Urinary bladder (tissue), 3 donors: ENCODE measurements at regions not wholly inside any gene's neighbourhood (a gene's known extent, or its start where the extent isn't known, plus 50 kb on each side); places are given as distances from the start of the nearest gene placed in this dataset.

Experiments used
- DNase-seq: peaks from one replicate; pipeline ENCODE4 v3.0.0-alpha.2; 2015; ENCODE audit errors: extremely low spot score
- H3K27ac ChIP-seq: one replicate; pipeline ENCODE4 v1.5.1; 2013; ENCODE audit warnings: low read depth, mild to moderate bottlenecking, moderate library complexity
- H3K36me3 ChIP-seq: one replicate; pipeline ENCODE4 v1.6.1; 2013; ENCODE audit warnings: mild to moderate bottlenecking, moderate library complexity; ENCODE audit not compliant: insufficient read depth
- H3K4me1 ChIP-seq: one replicate; pipeline ENCODE4 v1.6.1; 2013; ENCODE audit warnings: mild to moderate bottlenecking, moderate library complexity; ENCODE audit not compliant: insufficient read depth
- H3K4me3 ChIP-seq: one replicate; pipeline ENCODE4 v1.5.1; 2013; ENCODE audit warnings: low read depth, low read length
- WGBS: extraction: QIAGEN DNeasy Blood & Tissue Kit; methylation state at CpG from one replicate; pipeline ENCODE4 v1.1.7; 2013; 5-methylcytosine and 5-hydroxymethylcytosine counted together
- donor health status: healthy with polysubstance abuse.
- donor health status: healthy.

DNA sequence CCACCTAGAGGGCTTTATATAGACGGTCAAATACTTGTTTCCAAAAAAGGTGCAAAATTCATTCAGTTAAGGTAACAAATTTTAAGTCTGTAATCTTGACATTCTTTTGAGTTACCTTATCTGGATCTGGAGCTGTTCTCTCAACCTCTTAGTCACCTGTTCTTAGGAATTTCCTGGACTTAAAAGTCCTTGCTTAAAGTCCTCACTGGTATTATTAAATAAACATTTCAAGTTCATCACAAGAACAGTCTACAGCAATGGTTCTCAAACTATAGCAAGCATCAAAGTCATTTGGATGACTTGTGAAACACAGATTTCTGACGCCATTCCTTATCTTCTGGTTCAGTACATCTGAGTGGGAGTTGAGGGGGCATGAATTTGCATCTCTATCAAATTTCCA is 122.9 kb upstream of the GOLIM4 start:
- H3K4me3 ChIP-seq: no peak overlapping the region
- WGBS: 87% methylated on average over 2 of the region's 2 CpGs
- no peak overlapping the region for H3K27ac ChIP-seq
- no peak for DNase-seq
- H3K4me1 ChIP-seq: no peaks in the 10 kb centered on the region
- no peaks in the 10 kb centered on the region for H3K36me3 ChIP-seq

DNA sequence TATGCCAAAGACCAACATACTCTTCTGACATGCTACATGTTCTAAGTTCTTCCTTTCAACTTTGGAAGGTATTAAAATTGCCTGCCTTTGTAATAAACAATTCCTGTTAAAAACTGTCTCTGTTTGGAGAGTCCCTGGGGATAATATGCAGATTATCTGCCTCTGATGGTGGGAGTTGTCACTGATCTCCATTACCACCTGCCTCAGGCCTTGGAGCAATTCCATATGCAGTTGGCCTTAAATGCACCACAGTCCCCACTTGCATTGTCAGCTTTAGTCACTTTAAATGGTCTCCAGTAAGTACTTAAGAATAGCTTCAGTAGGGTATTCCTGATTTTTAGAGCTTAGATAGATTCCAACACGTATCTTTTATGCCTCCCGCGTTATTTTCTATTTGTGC is 121.1 kb upstream of the GOLIM4 start:
- Histone ChIP-seq H3K27ac (no peak overlapping the region), H3K36me3 (no peaks in the 10 kb centered on the region), H3K4me3 (no peak overlapping the region), H3K4me1 (no peaks in the 10 kb centered on the region)
- no peak for DNase-seq
- 95% methylated on average over 3 of the region's 3 CpGs for WGBS

DNA sequence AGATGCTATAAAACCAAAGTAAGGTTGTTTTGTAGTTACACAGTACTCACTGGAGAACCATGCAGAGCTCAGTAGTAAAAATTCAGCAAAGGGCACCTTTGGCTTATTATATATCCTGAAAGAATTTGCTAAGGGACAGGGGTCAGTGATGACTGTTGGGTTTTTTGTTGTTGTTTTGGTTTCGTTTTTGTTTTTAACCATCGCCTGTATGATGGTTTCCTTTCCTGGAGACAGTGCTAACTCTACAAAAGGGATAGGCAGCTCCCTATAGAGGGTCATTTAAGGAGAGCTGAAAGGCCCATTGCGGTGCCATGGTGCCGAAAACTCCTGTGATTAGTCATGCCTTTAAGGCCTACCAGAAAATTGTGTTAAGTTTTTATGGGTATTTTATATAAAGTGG is 118.2 kb upstream of the GOLIM4 start:
- Histone ChIP-seq H3K36me3 (no peaks in the 10 kb centered on the region), H3K27ac (no peak overlapping the region), H3K4me3 (no peak overlapping the region), H3K4me1 (no peaks in the 10 kb centered on the region)
- DNase-seq: no peak
- 82% methylated on average over 4 of the region's 4 CpGs for WGBS

DNA sequence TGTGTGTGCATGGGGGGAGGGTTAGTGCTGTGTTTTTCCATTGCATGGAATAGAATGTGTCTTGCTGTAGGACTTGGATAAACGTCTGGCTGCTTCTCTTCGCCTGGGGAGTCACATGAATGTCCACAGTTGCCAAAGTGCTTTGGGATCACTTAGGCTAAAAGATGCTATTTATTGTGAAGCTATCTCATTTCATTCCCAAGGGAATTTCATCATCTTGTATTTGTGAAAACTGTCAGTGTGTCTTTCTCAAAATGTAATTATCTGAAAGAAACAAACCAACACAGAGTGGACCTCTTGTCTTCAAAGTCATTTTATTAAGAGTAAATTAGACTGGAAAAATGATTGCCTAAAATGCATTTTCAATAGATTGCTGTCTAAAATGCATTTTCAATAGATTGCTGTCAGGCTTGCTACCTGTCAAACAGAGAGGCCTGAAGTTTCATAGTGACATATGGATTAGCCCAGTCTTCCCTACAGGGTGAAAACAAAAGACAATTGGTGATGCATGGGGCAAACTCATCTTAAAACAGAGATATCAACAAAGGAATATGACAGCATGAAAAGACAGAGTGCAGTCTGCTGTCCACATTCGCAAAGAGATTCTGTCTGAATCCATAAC is 117.1 kb upstream of the GOLIM4 start:
- no peak for DNase-seq
- no peak overlapping the region for H3K27ac ChIP-seq
- H3K36me3 ChIP-seq: no peaks in the 10 kb centered on the region
- H3K4me3 ChIP-seq: no peak overlapping the region
- no peaks in the 10 kb centered on the region for H3K4me1 ChIP-seq
- 57% methylated on average over 3 of the region's 3 CpGs for WGBS

DNA sequence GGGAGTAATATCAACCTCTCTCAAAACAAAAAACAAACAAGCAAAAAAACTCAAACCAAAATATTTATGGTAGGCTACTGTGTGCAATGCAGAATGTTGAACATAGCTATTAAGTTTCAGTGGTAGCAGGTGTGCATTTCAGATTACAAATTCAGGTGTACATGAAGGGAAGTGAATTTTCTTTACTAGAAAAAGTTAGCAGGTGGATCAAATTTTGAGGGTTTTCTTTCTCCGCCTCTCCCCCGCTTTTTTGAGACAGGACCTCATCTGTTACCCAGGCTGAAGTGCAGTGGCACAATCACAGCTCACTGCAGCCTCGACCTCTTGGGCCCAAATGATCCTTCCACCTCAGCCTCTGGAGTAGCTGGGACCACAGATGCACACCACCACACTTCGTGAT is 109.7 kb upstream of the GOLIM4 start:
- H3K4me1 ChIP-seq: no peaks in the 10 kb centered on the region
- H3K36me3 ChIP-seq: no peaks in the 10 kb centered on the region
- DNase-seq: no peak
- no peak overlapping the region for H3K27ac ChIP-seq
- WGBS: 97% methylated on average over 4 of the region's 4 CpGs
- no peak overlapping the region for H3K4me3 ChIP-seq

DNA sequence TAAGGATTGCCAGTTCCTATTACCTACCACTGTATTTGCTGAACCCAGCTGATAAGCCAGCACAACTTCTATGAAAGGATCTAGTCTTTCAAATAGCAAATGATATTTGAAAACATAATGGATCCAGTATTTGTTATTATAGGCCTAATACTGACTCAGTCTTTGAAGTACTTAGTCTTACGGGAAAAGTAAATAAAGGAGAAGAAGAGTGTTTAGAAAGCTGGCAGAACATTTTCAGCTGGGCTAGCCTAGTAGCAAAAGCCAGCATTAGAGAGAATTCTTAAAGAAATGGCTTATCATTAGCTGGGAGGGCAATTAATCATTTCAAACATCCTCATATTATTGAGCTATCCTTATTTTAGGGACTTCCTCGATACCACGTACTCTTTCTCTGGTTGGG is 101.4 kb upstream of the GOLIM4 start:
- no peak overlapping the region for H3K27ac ChIP-seq
- WGBS: 66% methylated on average over 3 of the region's 3 CpGs
- H3K36me3 ChIP-seq: no peaks in the 10 kb centered on the region
- DNase-seq: no peak
- H3K4me3 ChIP-seq: no peak overlapping the region
- no peaks in the 10 kb centered on the region for H3K4me1 ChIP-seq

DNA sequence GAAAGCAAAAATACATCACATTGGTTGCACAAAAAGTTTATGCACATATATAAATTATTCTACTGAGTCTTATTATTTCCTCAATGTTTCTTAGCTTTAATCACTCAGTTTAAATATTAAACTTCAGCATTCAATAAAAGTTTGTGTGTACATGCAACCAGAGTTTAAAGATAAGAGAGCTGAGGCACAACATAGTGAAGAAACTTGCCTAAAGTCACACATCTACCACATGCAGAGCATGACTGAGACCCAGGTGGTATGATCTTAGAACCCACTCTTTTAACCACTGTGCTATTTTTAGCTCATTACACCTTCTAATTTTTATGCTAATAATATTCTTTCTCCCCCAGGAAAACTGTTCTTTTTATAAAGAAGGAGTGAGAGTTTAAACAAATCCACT is 96.1 kb upstream of the GOLIM4 start:
- Histone ChIP-seq H3K4me3 (no peak overlapping the region), H3K27ac (no peak overlapping the region), H3K36me3 (no peaks in the 10 kb centered on the region), H3K4me1 (no peaks in the 10 kb centered on the region)
- DNase-seq: no peak

DNA sequence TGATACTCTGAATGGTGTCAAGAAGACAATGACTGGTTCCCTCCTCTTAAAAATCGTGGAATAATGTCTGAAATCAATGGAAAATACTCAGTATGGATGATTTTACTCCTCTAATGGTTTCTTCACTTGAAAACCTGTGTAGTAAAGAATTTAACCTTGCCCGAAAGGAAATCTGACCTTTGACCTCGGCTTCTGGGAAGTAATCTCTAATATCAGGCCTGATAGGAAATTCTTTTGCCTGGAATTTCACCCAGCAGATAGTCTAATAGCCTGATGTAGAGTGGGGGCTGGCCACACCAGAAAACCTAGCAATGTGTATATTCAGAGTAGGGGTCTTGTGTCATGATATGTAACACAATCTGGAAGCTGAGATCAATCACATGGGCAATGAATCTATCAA is 91.5 kb upstream of the GOLIM4 start:
- Histone ChIP-seq H3K27ac (no peak overlapping the region), H3K4me1 (no peaks in the 10 kb centered on the region), H3K4me3 (no peak overlapping the region), H3K36me3 (no peaks in the 10 kb centered on the region)
- DNase-seq: no peak
- 79% methylated on average over 3 of the region's 3 CpGs for WGBS

DNA sequence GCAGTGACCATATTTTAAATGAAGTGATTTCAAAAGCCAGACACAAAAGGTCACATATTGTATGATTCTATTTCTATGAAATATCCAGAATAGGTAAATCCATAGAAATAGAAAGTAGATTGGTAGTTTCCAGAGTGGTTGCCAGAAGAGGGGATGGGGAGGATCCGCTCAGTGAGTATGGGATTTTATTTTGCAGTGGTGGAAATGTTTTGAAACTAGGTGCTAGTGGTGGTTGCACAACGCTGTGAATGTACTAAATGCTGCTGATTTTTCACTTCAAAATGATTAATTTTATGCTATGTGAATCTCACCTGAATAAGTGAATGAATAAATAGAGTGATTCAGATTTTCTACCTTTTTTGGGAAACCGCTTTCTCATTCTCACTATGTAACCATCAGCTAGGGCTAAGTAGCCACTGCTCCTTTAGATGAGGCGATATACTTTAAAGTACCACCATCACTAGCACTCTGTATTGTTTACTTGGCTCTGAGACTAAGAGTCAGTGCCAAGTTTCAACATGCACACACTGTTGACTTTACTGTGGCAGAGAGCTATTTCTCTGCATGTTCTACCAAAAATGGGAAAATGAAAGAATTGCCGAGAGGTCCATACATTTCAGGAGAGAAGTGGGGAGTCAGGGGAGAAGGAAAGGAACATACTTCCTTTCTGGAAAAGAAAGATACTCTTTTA is 90.7 kb upstream of the GOLIM4 start:
- H3K27ac ChIP-seq: no peak overlapping the region
- 74% methylated on average over 5 of the region's 5 CpGs for WGBS
- no peaks in the 10 kb centered on the region for H3K4me1 ChIP-seq
- H3K36me3 ChIP-seq: no peaks in the 10 kb centered on the region
- no peak overlapping the region for H3K4me3 ChIP-seq
- DNase-seq: no peak

DNA sequence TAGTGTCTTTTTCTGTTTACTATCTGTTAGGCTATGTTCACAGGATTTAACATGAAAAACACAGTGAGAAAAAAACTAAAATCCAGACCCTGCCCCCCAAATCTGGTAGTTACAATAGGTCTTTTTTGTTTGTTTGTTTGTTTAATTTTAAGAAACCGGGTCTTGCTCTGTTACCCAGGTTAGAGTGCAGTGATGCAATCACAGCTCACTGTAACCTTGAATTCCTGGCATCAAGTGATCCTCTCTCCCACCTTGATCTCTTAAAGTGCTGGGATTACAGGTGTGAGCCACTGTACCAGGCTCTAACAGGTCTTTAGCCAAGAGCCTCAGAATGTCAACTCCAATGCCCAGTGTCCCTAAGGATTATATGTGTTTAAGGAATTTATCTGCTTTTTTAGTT is 88.0 kb upstream of the GOLIM4 start:
- WGBS: 67% methylated on average over 1 of the region's 1 CpG

DNA sequence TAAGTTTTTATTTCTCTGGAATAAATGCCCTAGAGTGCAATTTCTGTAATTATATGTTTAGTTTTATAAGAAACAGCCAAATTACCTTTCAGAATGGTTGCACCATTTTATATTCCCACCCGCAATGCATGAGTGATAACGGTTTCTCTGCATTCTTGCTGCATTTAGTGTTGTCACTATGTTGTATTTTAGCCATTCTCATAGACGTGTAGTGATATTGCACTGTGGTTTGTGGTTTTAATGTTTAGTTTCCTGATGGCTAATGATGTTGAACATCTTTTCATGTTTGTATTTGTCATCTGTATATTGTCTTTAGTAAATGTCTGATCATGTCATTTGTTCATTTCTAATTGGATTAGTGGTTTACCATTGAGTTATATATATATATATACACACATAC is 73.0 kb upstream of the GOLIM4 start:
- no peak for DNase-seq
- 77% methylated on average over 3 of the region's 3 CpGs for WGBS
- Histone ChIP-seq H3K27ac (no peak overlapping the region), H3K36me3 (no peaks in the 10 kb centered on the region), H3K4me3 (no peak overlapping the region), H3K4me1 (no peaks in the 10 kb centered on the region)

More for the DNA sequence above, 88.0 kb upstream of the GOLIM4 start:
- Histone ChIP-seq H3K27ac (no peak overlapping the region), H3K36me3 (no peaks in the 10 kb centered on the region), H3K4me1 (no peaks in the 10 kb centered on the region), H3K4me3 (no peak overlapping the region)
- DNase-seq: no peak

DNA sequence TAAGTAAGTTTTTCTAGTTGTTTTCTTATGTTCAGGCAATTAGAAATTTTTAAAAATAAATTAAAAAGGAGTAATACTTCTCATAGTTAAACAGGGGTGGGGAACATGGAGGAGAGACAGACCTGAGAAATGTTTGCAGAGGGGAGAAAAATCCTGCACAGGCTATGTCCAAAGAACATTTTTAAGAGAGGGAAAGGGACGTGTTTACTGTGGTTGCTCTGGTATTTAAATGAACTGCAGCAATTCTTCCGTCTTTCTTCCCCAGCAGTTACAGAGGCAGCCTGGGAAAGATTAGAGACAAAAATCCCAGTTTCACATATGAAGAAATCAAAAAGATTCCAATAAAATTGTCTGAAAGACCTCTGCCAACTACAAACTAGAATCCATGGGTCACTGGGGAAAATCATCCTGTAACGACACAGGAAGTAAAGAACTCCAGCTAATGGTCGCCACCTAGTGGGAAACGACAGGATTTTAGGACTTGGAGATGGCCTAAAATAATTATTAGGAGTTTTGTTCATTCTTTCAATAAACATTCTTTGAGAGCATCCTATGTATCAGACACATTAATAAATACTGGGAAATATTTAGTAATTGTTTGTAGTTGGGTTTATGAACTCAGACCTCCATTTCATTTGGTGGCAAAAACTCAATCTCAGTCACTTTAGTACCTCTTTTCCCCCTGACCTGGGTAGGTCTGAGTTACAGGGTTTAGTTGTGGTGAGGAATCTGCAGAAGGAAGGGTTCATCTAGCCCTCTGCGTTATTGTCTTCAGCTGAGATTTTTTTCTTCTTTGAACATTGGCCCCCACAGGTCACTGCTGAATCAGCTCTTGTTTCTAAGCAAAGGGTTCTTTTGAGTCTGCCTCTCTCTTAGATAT is 69.9 kb upstream of the GOLIM4 start:
- H3K27ac ChIP-seq: no peak overlapping the region

DNA sequence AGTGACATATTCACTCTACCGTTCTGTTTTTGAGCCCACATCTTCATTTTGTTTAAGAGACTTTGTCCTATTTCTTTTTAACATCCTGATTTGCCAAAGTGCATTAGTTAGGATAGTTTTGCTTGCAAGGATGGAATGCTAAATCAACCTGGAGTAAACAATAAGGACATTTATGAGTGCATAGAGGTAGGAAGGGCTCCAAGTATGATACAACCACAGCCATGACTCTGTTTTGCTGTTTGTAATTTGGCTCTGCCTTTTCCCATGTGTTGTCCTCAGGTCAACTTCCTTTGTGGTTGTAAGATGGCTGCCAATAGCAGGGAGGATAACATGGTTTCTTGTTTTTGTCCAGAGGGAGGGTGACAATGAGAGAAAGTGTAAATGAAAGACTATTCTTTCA is 66.4 kb upstream of the GOLIM4 start:
- Histone ChIP-seq H3K4me3 (no peak overlapping the region), H3K27ac (no peak overlapping the region), H3K4me1 (no peaks in the 10 kb centered on the region), H3K36me3 (no peaks in the 10 kb centered on the region)
- DNase-seq: no peak
- WGBS: 19% methylated on average over 1 of the region's 1 CpG

More for the DNA sequence above, 69.9 kb upstream of the GOLIM4 start:
- Histone ChIP-seq H3K36me3 (no peaks in the 10 kb centered on the region), H3K4me1 (no peaks in the 10 kb centered on the region), H3K4me3 (no peak overlapping the region)
- WGBS: 8% methylated on average over 6 of the region's 6 CpGs
- DNase-seq: peak; percentile 59

DNA sequence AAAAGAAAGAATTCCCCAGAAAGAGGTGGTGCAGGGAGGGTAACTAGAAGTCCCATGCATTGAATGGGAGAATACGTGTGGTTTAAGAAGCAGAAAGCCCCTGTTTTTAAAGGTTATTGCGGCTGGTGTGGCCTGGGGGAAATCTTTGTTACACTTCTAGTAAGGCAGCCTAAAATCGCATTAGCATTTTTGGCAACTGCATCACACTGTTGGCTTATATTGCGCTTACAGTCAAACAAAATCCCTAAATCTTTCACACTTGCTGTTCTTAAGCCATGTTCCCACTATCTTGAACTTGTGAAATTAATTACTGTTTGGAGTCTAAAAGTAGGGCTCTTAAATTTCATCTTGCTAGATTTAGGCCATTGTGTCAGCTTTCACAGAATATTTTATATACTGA is 66.0 kb upstream of the GOLIM4 start:
- Histone ChIP-seq H3K36me3 (no peaks in the 10 kb centered on the region), H3K4me3 (no peak overlapping the region), H3K27ac (no peak overlapping the region), H3K4me1 (no peaks in the 10 kb centered on the region)
- DNase-seq: no peak
- WGBS: 36% methylated on average over 4 of the region's 4 CpGs
